SJCRH30 (cell line): ENCODE measurements at regions not wholly inside any gene's neighbourhood (a gene's known extent, or its start where the extent isn't known, plus 50 kb on each side); places are given as distances from the start of the nearest gene placed in this dataset.
"Not testable (repeated sequence)": the region's sequence is repeated elsewhere in the genome, so short reads cannot be mapped to it uniquely, and the experiment has no call there.

Source experiments
- DNase-seq, 2 experiments: peaks; one replicate each; pipeline ENCODE4 v3.0.0-alpha.2; 2015 to 2020
- H3K27ac ChIP-seq: fragments of 250-450 bp; sonication (Bioruptor Pico); 2 replicates; pipeline ENCODE4 v1.5.1; 2020; ENCODE audit warnings: mild to moderate bottlenecking, moderate library complexity
- H3K27me3 ChIP-seq: fragments of 250-450 bp; sonication (Bioruptor Pico); 2 replicates; pipeline ENCODE4 v1.5.1; 2020; ENCODE audit warnings: mild to moderate bottlenecking, moderate library complexity
- H3K36me3 ChIP-seq: fragments of 250-450 bp; sonication (Bioruptor Pico); 2 replicates; pipeline ENCODE4 v1.5.1; 2020; ENCODE audit warnings: mild to moderate bottlenecking, moderate library complexity
- H3K4me1 ChIP-seq: fragments of 250-450 bp; sonication (Bioruptor Pico); 2 replicates; pipeline ENCODE4 v1.5.1; 2020; ENCODE audit warnings: mild to moderate bottlenecking, moderate library complexity
- H3K4me3 ChIP-seq: fragments of 250-450 bp; sonication (Bioruptor Pico); 2 replicates; pipeline ENCODE4 v1.5.1; 2020; ENCODE audit warnings: mild to moderate bottlenecking, moderate library complexity
- H3K9me3 ChIP-seq: fragments of 250-450 bp; sonication (Bioruptor Pico); replicated peaks from 2 replicates; pipeline ENCODE4 v1.5.1; 2020; ENCODE audit warnings: mild to moderate bottlenecking, moderate library complexity

- Histone ChIP-seq H3K4me1 (peaks cover 33% of the 10 kb centered on the region), H3K27me3 (no peaks in the 10 kb centered on the region), H3K9me3 (peaks cover 3% of the 10 kb centered on the region), H3K27ac (no peak overlapping the region), H3K36me3 (no peaks in the 10 kb centered on the region), H3K4me3 (no peak overlapping the region)
- peak; percentile 18 to 37 for DNase-seq
These were observed 50.5 kb upstream of the PRNP start for GRCh38 chr20:4635781-4636180.

DNA sequence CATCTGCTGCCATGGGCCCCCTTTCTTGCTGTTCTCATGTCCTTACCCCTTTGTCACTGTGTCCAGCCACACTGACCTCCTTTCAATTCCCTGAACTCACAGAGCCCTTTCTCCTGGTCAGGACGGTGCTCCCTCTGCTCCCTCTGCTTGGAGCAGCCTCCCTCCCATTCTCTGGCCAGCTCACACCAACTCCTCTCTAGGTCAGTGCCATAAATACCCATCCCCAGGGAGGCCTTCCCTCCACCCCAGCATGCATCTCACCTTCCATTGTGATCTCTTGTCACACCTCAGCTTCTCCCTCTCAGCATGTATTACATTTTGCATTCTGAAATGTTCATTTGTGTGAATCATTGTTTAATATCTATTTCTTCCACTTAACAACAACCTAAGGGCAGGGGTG lies 50.9 kb upstream of the PRNP start:
- Histone ChIP-seq H3K27me3 (no peaks in the 10 kb centered on the region), H3K4me1 (peaks cover 33% of the 10 kb centered on the region), H3K9me3 (peaks cover 3% of the 10 kb centered on the region), H3K27ac (no peak overlapping the region), H3K36me3 (no peaks in the 10 kb centered on the region), H3K4me3 (no peak overlapping the region)
- no peak for DNase-seq

DNA sequence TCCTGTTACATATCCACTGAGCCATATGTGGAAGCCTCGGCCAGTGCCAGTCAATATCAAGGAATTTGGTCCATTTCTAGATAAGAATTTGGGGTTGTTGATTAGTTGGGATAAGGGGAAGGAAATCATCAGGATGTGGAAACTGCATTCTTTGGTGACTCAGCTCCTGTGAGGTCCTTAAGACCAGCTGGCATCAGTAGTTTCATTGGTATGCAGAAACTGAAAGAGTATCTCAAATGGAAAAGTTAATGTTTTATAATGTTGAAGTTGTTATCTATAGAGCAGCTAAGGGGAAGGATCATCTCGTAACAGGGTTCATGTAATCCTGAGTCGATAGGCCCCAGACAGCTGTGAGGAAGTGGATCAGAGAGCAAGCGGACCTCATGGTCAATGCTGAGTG lies 52.5 kb upstream of the PRNP start:
- no peaks in the 10 kb centered on the region for H3K36me3 ChIP-seq

GRCh38 chr20:4633379-4633778 lies 52.9 kb upstream of the PRNP start:
- peaks cover 3% of the 10 kb centered on the region for H3K9me3 ChIP-seq
- no peaks in the 10 kb centered on the region for H3K36me3 ChIP-seq
- H3K27me3 ChIP-seq: no peaks in the 10 kb centered on the region
- DNase-seq: peak; percentile 29 to 40
- H3K4me1 ChIP-seq: peaks cover 33% of the 10 kb centered on the region
- no peak overlapping the region for H3K4me3 ChIP-seq
- peak overlapping the region; percentile 73 for H3K27ac ChIP-seq

More for the DNA sequence above, 52.5 kb upstream of the PRNP start:
- no peak overlapping the region for H3K4me3 ChIP-seq
- peak in 1 of 2 experiments; percentile 46 for DNase-seq
- H3K4me1 ChIP-seq: peaks cover 33% of the 10 kb centered on the region
- H3K27ac ChIP-seq: peak overlapping the region; percentile 73
- peaks cover 3% of the 10 kb centered on the region for H3K9me3 ChIP-seq
- H3K27me3 ChIP-seq: no peaks in the 10 kb centered on the region

DNA sequence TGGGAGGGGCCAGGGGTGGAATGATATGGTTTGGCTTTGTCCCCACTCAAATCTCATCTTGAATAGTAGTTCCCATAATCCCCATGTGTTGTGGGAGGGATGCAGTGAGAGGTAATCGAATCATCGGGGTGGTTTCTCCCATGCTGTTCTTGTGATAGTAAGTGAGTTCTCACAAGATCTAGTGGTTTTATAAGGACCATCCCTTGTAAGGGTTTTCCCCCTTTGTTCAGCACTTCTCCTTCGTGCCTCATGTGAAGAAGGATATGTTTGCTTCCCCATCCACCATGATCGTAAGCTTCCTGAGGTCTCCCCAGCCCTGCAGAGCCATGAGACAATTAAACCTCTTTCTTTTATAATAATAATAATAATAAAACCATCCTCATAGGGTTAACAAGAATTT lies 53.4 kb upstream of the PRNP start:
- H3K4me3 ChIP-seq: no peak overlapping the region
- peaks cover 33% of the 10 kb centered on the region for H3K4me1 ChIP-seq
- no peaks in the 10 kb centered on the region for H3K36me3 ChIP-seq
- H3K27me3 ChIP-seq: no peaks in the 10 kb centered on the region
- peak overlapping the region; percentile 73 for H3K27ac ChIP-seq
- DNase-seq: no peak
- peaks cover 3% of the 10 kb centered on the region for H3K9me3 ChIP-seq

GRCh38 chr20:4626228-4626627 lies 60.0 kb upstream of the PRNP start:
- Histone ChIP-seq H3K4me1 (no peaks in the 10 kb centered on the region), H3K27ac (no peak overlapping the region), H3K9me3 (peaks cover 3% of the 10 kb centered on the region; the same call in 1 of the 2 replicates), H3K4me3 (no peak overlapping the region), H3K27me3 (no peaks in the 10 kb centered on the region), H3K36me3 (no peaks in the 10 kb centered on the region)
- DNase-seq: no peak

DNA sequence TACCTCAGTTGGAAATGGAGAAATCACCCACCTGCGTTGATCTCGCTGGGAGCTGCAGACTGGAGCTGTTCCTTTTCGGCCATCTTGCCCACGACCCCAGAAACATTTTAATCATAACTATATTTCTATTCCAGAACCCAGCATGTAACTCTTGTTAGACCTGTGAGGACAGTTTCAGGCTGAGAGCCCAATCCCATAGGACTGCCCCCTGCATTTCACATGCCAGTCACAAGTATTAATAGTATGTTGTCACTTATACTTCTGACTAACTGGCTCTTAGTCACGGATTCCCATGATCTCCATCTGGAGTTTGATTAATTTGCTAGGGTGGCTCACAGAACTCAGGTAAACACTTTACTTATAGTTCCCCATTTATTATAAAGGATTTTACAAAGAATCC lies 60.6 kb upstream of the PRNP start:
- no peak for DNase-seq
- no peaks in the 10 kb centered on the region for H3K27me3 ChIP-seq

GRCh38 chr20:4624675-4625336 lies 61.5 kb upstream of the PRNP start:
- not testable (repeated sequence) for H3K4me3 ChIP-seq, H3K36me3 ChIP-seq, H3K27ac ChIP-seq, DNase-seq, H3K4me1 ChIP-seq, H3K27me3 ChIP-seq, H3K9me3 ChIP-seq

More for the DNA sequence above, 60.6 kb upstream of the PRNP start:
- H3K9me3 ChIP-seq: no peaks in the 10 kb centered on the region; the same call in 1 of the 2 replicates
- H3K36me3 ChIP-seq: no peaks in the 10 kb centered on the region
- H3K27ac ChIP-seq: no peak overlapping the region
- H3K4me1 ChIP-seq: no peaks in the 10 kb centered on the region
- H3K4me3 ChIP-seq: no peak overlapping the region

GRCh38 chr20:4619144-4619543 lies 67.1 kb upstream of the PRNP start:
- H3K9me3 ChIP-seq, H3K27ac ChIP-seq, DNase-seq: not testable (repeated sequence)

GRCh38 chr20:4617484-4617883 lies 68.8 kb upstream of the PRNP start:
- Histone ChIP-seq H3K4me3 (no peak overlapping the region), H3K27me3 (no peaks in the 10 kb centered on the region), H3K27ac (no peak overlapping the region), H3K4me1 (peaks cover 17% of the 10 kb centered on the region), H3K9me3 (no peaks in the 10 kb centered on the region), H3K36me3 (no peaks in the 10 kb centered on the region)
- no peak for DNase-seq

More at GRCh38 chr20:4619144-4619543, 67.1 kb upstream of the PRNP start:
- not testable (repeated sequence) for H3K4me3 ChIP-seq, H3K36me3 ChIP-seq, H3K4me1 ChIP-seq, H3K27me3 ChIP-seq

DNA sequence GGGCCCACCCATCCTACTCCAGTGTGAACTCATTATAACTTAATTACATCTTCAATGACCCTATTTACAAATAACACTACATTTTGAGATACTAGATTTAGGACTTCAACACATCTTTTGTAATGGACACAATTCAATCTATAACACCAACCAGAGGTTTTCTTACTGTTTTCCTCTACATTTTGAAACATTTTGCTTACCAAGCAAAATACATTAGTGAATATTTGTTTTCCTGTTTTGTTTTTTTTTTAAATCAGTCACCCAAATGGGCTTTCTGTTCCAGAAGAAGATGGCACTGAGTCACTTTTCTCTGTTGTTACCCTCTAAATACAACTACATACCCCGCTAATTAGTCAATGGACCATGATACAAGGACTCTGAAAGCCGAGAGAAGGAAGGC lies 69.2 kb upstream of the PRNP start:
- H3K4me3 ChIP-seq: no peak overlapping the region
- H3K4me1 ChIP-seq: peaks cover 17% of the 10 kb centered on the region
- H3K27me3 ChIP-seq: no peaks in the 10 kb centered on the region
- H3K36me3 ChIP-seq: no peaks in the 10 kb centered on the region
- DNase-seq: no peak
- H3K27ac ChIP-seq: no peak overlapping the region
- no peaks in the 10 kb centered on the region for H3K9me3 ChIP-seq

DNA sequence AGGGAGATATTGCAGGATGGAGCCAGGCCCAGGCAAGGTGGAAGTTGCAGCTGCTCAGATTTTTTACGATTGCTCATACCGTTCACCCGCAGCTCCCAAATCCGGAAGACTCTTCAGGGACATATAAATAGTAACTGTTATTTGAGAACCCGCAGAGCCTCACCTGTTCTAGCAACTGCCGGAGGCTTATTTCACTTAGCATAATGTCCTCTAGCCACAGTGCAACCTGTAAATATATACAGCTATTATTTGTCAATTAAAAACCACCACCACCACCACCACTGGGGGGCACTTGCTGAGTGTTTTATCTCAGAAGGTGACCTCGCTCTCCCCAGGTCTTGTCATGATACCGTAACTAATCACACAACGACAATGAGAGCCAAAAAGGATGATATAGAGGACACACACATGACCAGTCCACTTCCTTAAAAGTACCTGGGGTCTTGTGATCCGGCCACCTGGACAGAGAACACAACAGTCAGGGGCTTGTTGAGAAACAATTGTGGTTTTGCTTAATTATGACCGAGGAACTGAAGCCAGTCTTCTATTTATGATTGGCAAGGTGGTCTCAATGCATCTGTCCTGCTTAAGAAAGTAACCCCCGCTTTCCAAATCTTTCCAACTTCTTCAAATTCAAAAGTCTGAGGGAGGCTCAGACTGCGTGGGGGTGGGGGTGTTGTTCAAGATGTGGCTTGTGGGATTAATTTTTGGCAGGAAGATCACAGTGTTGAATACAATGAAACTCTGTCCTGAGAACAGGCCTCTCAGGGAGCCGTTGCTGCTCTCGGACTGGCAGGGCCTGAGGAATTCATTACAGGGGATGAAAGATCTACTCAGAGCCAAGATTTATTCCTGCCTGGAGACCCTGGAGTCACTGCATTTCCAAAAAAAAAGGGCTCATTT lies 72.3 kb upstream of the PRNP start:
- no peaks in the 10 kb centered on the region for H3K9me3 ChIP-seq
- no peaks in the 10 kb centered on the region for H3K36me3 ChIP-seq
- H3K27me3 ChIP-seq: no peaks in the 10 kb centered on the region
- peaks cover 17% of the 10 kb centered on the region for H3K4me1 ChIP-seq
- peak overlapping the region; percentile 11 for H3K4me3 ChIP-seq
- H3K27ac ChIP-seq: peak overlapping the region; percentile 84
- peak; percentile 74 to 86 for DNase-seq

DNA sequence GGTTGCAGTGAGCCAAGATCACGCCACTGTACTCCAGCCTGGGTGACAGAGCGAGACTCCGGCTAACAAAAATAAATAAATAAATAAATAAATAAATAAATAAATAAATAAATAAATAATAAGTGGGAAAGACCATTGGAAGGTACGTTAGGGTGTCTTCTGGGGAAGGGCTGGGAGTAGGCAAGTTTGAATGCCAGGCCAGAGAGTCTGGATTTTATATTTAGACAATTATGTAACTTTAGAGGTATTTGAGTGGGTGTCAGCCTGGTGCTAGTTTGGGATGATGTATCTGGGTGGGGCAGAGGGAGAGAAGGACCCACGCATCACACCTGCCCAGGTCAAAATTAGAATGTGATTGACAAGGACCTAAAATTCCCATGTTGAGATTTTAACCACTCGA lies 73.1 kb upstream of the PRNP start:
- DNase-seq: no peak
- peaks cover 17% of the 10 kb centered on the region for H3K4me1 ChIP-seq
- peak overlapping the region; percentile 84; the same call in 1 of the 2 replicates for H3K27ac ChIP-seq
- no peak overlapping the region for H3K4me3 ChIP-seq
- no peaks in the 10 kb centered on the region for H3K9me3 ChIP-seq
- H3K36me3 ChIP-seq: no peaks in the 10 kb centered on the region
- no peaks in the 10 kb centered on the region for H3K27me3 ChIP-seq

- Histone ChIP-seq H3K4me1 (peaks cover 21% of the 10 kb centered on the region), H3K27me3 (no peaks in the 10 kb centered on the region), H3K27ac (no peak overlapping the region), H3K9me3 (no peaks in the 10 kb centered on the region), H3K36me3 (no peaks in the 10 kb centered on the region), H3K4me3 (no peak overlapping the region)
- DNase-seq: no peak
These were observed 75.4 kb upstream of the PRNP start for GRCh38 chr20:4610871-4611270.

GRCh38 chr20:4609511-4609910 lies 76.7 kb upstream of the PRNP start:
- H3K9me3 ChIP-seq: no peaks in the 10 kb centered on the region
- H3K36me3 ChIP-seq: no peaks in the 10 kb centered on the region
- H3K4me3 ChIP-seq: no peak overlapping the region
- H3K27me3 ChIP-seq: no peaks in the 10 kb centered on the region
- no peak for DNase-seq
- H3K4me1 ChIP-seq: peaks cover 16% of the 10 kb centered on the region
- no peak overlapping the region for H3K27ac ChIP-seq
